ENCODE measurements at regions not wholly inside any gene's neighbourhood (a gene's known extent, or its start where the extent isn't known, plus 50 kb on each side); places are given as distances from the start of the nearest gene placed in this dataset.
"Not testable (repeated sequence)": the region's sequence is repeated elsewhere in the genome, so short reads cannot be mapped to it uniquely, and the experiment has no call there.

DNA sequence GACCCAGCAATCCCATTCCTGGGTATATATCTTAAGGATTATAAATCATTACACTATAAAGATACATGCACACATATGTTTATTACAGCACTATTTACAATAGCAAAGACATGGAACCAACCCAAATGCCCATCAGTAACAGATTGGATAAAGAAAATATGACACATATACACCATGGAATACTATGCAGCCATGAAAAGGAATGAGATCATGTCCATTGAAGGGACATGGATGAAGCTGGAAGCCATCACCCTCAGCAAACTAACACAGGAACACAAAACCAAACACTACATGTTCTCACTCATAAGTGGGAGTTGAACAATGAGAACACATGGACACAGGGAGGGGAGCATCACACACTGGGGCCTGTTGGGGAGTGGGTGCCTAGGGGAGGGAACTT is 694.5 kb downstream of the CBLN4 start:
- DNase-seq (ENCODE audit: low read depth in 4 of 4, low spot score in 2 of 4) = not testable (repeated sequence)

DNA sequence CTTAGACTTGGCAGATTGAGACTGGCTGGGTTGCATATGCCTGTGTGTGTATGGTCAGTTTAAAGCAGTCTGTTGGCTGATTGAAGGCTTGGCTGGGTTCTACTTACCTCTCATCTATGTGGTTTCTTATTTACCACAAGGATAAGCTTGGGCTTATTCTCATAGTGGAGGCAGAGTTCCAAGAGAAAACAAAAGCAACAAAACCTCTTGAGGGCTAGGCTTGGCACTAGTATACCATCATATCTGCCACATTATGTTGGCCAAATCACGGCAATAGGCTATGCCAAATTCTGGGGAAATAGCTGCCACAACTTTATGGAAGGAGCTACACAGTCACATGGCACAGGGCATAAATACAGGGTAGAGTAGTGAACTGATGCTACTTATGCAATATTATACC is 714.1 kb downstream of the CBLN4 start:
- DNase-seq (ENCODE audit: low read depth in 4 of 4, low spot score in 2 of 4) = no peak

DNA sequence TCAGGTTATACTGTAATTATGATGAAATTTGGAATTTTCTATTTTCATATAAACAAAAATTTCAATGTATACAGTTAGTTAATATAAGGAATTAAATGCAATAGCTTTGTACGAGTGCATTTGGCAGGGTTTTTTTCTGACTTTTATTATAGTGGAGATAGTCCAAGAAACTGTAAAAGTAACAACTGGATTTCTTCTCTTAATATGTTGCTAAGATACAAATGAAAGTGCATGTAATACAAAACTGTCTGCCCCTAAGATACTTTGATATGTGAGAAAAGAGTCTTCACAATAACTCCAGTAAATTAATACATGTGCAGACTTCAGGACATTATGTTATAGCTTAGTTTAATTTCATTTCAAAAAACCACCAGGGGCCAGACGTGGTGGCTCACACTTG is 721.4 kb downstream of the CBLN4 start:
- DNase-seq (ENCODE audit: low read depth in 4 of 4, low spot score in 2 of 4) = peak in 2 of 4 donors; percentile 6 to 21

DNA sequence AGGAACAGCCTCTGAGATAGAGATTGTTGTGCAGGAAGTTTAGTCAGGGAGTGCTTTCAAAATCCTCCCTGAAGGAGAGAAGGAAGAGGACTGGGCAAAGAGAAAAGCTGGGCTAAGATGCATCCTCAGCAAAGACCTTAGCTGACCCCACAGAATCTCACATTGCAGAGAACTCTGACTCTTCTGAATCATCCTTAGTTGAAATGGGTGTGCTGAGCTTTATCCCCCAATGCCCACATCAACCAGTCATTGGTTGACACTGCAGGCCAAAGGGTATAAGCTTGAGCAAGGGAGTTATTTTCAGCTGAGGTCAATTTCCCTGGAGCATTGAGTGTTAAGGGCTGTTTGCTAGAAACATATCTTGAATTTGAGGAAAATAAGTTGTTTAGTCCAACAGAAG is 732.2 kb downstream of the CBLN4 start:
- no peak for DNase-seq (ENCODE audit: low read depth in 4 of 4, low spot score in 2 of 4)

DNA sequence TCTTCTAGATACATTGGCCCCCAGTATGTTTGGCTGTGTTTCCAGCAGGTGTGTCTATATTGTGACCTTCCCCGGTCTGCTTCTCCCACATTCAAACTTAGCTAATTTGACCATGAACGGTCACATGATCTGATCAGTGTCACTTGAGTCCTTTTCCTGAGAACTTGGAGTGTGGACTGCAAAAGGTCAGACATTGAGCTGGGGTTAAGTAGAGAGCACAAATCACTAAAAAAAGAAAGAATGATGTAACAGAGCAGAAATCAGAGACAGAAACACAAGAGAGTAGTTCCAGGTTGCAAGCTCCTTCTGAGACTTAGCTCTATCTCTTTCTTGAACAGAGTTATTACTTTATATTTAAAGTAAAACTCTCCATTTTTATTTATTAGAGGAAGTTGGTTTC is 733.9 kb downstream of the CBLN4 start:
- DNase-seq (ENCODE audit: low read depth in 4 of 4, low spot score in 2 of 4) = no peak

DNA sequence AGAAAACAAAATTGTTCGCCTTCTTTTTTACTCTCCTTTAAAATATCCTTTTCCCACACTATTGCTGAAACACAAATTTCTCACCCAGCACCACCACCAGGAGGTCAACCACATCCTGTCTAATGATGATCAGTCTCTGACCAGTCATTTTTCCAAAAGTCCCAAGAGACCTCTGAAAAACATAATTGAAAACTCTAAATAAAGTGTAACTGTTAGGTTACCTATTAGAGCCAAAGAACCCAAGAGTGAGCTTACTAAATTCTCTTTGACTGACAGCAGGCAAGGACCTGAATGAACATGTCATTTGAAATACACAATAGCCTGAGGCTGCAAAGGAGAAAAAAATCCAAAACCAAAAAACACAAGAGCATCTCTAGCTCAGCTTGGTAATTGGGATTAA is 735.4 kb downstream of the CBLN4 start:
- no peak for DNase-seq (ENCODE audit: low read depth in 4 of 4, low spot score in 2 of 4)

DNA sequence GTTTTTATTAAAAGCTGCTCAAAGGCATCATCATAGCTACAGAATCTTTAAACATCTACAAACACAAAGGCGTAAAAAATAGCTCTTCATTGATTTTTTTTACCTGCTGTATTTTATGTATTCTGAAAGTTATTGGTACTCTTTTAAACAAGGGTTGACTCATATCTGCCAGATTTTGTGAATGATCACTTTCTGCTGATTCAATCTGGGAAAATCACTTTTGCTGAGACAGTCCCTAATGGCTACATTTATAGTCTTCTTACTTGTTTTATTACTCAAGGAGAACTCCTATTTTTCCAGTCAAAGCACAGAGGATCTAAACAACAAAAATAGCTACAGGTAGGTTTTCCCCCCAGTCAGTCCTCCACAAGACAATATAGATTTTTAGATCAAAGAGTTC is 739.0 kb downstream of the CBLN4 start:
- DNase-seq (ENCODE audit: low read depth in 4 of 4, low spot score in 2 of 4) = no peak

DNA sequence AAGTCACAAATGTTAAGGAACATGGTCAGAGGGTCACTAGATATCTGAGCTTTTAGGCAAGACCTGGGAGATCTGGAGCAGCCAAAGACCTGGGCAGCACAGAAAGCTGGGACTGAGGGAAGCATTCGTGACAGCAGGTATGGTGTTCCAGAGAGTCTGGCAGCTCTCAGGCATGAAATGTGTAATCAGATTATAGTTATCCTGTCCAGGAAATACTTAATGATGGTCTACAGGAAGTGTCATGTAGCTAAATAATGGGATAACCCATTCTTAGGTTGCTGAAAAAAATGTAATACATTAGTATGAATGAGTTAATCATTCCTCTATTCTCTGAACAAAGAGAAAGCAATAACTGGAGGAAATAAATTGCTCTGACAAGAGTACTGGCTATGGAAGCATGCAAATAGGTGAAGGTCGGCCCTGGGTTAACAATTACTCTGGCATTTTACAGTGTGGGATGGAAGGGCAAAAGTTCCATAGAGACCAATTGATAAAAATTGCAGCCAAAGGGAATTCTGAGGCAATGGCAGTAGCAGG is 740.5 kb downstream of the CBLN4 start:
- DNase-seq (ENCODE audit: low read depth in 4 of 4, low spot score in 2 of 4) = no peak

DNA sequence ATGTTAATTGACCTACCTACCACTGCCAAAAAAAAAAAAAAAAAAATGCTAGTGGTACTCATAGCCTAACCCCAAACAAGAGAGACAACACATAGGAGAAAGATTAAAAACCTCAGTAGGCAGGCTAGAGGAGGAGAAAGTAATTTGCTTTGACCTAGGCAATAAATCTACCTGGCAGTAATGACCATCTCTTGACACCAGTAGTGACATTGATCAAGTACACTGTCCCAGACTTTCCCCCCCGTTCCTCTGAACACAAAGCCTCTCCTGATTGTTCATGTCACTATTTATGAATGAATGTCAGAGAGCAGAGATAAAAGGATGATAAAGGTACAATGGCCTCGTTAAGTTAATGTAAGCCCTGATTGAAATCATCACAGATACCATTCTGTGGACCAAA is 746.8 kb downstream of the CBLN4 start:
- peak in 1 of 4 donors; percentile 10 for DNase-seq (ENCODE audit: low read depth in 4 of 4, low spot score in 2 of 4)

DNA sequence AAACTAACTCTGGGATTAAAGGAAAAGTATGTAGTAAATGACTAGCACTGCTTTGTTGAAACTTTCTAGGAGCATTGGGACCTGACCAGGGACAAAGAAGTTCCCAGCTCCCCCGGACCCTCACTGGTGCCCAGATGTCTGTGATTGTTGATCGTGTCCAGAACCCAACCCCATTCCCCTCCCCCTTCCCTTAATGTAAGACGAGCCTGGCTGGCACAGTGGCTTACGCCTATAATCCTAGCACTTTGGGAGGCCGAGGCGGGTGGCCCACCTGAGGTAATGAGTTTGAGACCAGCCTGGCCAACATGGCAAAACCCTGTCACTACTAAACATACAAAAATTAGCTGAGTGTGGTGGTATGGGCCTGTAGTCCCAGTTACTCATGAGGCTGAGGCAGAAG is 750.3 kb downstream of the CBLN4 start:
- DNase-seq (ENCODE audit: low read depth in 4 of 4, low spot score in 2 of 4) = no peak

DNA sequence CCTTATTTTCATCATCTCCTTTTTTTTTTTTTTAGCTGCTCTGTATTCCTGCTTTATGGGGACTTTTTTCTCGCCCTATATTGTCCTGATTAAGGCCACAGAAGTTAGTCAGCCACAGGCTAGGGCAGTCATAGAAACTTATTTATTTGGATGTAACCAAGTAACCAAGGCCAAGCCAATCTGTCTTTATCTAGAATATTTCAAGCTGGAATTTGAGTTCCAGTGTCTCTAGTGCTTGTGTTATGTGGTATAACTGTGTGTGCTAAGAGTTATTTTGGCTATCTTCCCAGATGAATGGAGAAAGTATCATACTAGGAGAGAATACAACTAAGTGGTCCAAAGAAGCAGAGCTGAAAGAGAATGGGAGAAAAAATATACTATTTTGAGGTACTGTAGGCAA is 751.5 kb downstream of the CBLN4 start:
- DNase-seq (ENCODE audit: low read depth in 4 of 4, low spot score in 2 of 4) = no peak

DNA sequence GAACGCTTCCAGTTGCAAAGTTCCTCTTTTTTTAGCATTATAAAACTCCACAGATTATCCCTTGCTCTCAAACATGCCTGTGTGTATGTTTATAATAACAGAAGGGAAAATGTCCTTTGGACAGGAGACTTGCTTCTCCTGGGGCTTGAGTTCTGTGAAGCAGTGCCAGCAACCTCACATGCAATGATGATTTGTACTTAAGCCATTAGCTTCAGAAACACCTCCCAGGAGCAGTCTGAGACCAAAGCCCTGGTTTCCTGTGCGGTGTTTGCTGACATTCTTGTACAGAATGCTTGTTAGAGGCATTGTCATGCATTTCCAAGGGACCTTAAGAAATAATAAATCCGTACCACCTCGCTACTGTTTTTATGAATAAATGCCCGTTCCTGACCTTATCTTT is 752.8 kb downstream of the CBLN4 start:
- DNase-seq (ENCODE audit: low read depth in 4 of 4, low spot score in 2 of 4) = no peak

DNA sequence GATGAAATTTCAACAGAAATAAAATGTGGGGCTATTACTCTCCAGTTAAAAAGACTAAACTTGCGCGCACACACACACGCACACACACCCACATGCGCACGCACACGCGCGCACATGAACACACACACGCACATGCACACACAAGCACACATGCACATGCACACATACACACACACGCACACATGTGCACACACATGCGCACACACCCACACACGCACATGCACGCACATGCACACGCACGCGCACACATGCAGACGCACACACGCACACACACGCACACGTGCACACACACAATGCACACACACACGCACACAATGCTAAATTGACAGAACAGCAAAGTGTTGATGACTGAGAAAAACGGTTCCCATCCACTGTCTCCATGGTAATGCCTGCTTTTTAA is 754.1 kb downstream of the CBLN4 start:
- no peak for DNase-seq (ENCODE audit: low read depth in 4 of 4, low spot score in 2 of 4)

DNA sequence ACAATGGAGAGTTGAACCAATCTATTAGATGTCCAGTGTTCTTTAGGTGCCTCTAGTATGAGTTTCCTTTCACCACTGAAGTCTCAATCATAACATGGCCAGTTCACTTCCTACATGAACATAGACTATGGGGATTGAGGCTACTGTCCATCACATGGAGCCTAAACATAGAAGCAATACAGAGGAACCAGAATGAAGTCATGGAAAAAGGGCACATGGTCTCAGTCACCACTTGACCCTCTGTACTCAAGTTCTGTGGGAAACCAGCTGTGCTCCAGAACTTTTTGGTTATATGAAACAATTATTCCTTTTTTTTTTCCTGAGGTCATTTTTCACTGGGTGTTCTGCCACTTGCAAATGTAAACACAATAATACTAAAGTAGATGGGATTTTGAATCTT is 762.5 kb downstream of the CBLN4 start:
- no peak for DNase-seq (ENCODE audit: low read depth in 4 of 4, low spot score in 2 of 4)

DNA sequence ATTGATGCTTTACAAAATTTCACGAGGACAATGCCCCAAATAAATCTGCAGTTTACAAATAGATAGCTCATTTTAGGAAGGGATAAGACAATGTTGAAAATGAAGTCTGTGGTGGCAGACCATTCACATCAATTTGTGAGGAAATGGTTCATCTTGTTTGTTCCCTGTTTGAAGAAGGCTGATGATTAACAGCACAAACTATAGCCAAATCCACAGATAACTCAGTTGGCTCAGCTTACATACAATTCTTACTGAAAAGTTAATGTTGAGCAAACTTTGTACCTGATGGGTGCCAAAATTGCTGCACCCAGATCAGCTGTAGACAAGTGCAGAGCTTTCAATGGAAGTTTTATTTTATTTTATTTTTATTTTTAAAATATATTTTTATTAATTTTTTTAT is 763.9 kb downstream of the DOK5 start:
- no peak for DNase-seq (ENCODE audit: low read depth in 4 of 4, low spot score in 2 of 4)

DNA sequence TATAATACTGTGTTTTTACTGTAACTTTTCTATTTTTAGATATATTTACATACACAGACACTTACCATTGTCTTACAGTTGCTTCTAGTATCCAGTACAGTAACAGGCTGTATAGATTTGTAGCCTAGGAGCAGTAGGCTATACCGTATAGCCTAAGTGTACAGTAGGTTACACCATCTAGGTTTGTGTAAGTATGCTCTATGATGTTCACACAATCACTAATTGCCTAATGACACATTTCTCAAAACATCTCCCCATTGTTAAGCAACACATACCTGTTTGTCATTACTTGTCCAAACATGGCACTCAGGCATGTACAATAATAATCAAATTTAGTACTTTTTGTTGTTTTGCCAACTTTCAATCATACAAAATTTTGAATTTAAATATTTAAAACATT is 757.3 kb downstream of the DOK5 start:
- DNase-seq (ENCODE audit: low read depth in 4 of 4, low spot score in 2 of 4) = no peak

DNA sequence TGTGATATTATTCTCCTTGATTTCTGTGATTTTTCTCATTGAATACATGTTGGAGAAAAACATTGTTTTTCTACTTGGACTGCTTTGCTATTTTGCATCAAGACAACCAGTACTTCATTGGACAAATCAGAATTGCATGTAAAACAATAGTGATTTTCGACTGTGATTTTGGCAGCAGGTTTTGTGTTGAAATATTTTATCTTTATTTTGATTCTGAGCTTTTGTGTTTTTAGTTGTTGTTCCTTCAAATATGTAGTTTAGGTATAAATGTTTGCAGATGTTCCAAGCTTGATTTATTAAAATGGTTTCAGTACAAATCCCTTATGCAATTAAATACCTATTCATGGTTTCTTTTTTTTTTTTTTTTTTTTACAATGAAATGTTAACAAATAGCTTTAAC is 754.1 kb downstream of the DOK5 start:
- DNase-seq (ENCODE audit: low read depth in 4 of 4, low spot score in 2 of 4) = no peak

DNA sequence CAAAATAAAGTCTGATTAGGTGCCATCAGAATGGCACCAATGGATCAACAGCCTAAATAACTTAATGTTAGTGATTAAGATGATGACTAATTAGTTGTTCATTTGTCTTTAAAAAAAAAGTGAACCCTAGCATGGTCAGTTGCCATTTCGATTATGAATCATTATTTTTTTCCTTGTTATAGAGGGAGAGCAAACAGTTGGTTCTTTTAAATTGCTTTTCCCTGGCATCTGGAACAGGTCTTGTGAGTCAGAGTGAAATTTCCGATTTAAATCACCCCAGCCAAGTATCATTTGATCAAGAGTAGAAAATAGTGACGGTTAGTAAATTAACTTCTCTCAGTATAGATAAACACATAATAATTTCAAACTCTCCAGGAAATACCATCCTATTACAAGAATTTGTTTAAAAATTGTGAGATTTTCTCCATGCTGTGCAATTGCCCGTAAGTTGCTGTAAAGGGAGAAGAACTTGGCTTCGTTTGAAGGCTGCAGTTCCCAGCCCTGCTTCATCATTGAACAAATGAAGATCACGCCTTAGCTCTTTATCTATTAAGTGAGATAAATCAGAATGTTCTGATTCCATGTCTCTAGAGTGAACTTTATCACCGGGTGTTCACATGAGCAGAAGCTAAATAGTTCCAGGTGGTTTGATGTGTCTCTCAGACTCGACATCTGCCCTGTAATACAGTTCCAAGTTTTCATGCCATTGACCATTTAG is 741.3 kb downstream of the DOK5 start:
- DNase-seq (ENCODE audit: low read depth in 4 of 4, low spot score in 2 of 4) = no peak

DNA sequence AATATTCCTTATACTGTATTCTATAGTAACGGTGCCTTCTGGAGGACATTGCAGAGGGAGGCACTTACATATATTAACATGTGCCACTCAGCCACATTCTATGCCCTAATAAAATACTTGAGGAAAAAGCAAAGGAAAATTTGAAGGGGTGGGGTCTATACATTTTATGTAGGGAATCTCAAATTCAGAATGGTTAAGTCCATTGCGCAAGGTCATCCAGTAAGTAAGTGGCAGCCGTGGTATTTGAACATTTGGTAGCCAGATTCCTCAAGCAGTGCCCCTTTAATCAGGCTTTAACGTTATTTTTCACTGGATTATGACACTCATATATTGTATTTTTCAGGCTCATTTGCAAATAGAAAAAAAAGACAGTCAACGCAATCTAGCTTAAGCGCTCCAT is 738.3 kb downstream of the DOK5 start:
- DNase-seq (ENCODE audit: low read depth in 4 of 4, low spot score in 2 of 4) = no peak

DNA sequence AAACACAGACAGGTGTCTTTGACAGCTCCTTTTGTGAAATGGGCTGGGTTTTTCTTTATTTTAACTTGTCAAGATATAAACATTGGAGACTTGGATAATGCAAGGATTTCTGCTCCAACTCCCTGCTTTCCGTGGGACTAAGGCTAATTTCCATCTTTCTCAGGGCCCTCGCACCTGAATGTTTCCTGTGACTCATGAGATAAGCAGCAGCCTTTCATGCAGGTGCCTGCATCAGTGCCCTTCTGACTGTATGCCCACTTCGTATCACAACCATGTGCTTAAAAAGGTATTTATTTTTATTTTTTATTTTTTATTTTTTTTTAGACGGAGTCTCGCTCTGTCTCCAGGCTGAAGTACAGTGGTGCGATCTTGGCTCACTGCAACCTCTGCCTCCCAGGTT is 736.1 kb downstream of the DOK5 start:
- DNase-seq (ENCODE audit: low read depth in 4 of 4, low spot score in 2 of 4) = no peak

DNA sequence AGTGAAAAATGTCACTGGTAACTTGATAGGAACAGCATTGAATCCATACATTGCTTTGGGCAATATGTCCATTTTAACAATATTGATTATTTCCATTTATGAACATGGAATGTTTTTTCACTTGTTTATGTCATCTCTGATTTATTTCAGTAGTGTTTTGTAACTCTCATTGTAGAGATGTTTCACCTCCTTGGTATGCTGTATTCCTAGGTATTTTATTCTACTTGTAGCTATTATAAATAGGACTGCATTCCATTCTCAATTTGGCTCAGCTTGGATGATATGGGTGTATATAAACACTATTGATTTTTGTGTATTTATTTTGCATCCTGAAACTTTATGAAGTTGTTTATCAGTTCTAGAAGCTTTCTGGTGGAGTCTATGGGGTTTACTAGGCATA is 730.3 kb downstream of the DOK5 start:
- DNase-seq (ENCODE audit: low read depth in 4 of 4, low spot score in 2 of 4) = no peak

DNA sequence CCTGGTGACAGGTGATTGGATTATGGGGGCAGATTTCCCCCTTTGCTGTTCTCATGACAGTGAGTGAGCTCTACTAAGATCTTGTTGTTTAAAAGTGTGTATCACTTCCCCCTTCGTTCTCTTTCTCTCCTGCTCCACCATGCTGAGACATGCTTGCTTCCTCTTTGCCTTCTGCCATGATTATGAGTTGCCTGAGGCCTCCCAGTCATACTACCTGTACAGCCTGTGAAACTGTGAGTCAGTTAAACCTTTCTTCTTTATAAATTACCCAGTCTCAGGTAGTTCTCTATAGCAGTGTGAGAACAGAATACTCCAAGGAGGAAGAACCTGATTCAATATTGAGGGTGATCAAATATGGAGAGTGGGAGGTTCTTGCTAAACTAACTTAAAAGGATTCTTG is 724.9 kb downstream of the DOK5 start:
- no peak for DNase-seq (ENCODE audit: low read depth in 4 of 4, low spot score in 2 of 4)

DNA sequence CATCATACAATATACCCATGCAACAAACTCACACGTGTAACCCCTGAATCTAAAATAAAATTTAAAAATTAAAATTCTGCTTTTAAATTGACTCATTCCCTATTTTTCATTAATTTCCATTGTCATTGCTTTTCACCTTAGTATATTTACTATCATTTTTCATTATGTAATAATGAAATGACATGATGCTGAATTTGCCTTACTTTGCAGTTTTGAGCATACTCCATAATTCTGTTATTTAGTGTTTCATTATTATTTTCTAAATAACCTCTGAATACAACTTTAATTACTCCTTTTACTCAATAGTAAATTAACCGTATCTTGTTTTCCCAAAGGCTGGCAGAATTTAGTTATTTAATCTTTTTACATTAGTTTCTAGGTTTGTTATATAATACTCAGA is 719.6 kb downstream of the DOK5 start:
- DNase-seq (ENCODE audit: low read depth in 4 of 4, low spot score in 2 of 4) = no peak
